ENCODE measurements at regions not wholly inside any gene's neighbourhood (a gene's known extent, or its start where the extent isn't known, plus 50 kb on each side); places are given as distances from the start of the nearest gene placed in this dataset.

DNA sequence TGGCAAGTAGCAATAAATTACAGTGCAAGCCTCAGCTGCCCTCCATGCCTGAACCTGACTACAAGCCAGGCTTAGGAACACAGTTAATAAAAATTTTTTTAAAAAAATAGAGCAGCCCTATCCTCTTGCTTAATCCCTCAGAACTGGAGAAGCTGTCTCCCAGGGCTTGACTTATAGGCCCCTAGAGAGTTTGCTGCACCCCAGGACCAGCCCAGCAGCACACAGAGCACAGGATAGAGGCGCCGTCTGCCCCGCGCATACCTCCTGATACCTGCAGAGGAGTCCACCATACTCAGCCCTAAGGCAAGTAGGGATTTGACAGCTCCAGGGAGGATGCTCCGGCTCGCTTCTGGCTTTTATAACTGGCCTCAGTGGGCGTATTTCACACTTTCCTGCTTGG, 548.6 kb upstream of the RAB6C start:
- no peak overlapping the region for H3K4me2 ChIP-seq (ENCODE audit: low read depth, low read length, poor library complexity, severe bottlenecking)
- no peaks in the 10 kb centered on the region for H3K79me2 ChIP-seq (ENCODE audit: insufficient read depth, low read length)
- H3K36me3 ChIP-seq (ENCODE audit: low read length): no peaks in the 10 kb centered on the region
- H3K9ac ChIP-seq (ENCODE audit: low read length): no peak overlapping the region
- TF ChIP-seq, protein P1, sequence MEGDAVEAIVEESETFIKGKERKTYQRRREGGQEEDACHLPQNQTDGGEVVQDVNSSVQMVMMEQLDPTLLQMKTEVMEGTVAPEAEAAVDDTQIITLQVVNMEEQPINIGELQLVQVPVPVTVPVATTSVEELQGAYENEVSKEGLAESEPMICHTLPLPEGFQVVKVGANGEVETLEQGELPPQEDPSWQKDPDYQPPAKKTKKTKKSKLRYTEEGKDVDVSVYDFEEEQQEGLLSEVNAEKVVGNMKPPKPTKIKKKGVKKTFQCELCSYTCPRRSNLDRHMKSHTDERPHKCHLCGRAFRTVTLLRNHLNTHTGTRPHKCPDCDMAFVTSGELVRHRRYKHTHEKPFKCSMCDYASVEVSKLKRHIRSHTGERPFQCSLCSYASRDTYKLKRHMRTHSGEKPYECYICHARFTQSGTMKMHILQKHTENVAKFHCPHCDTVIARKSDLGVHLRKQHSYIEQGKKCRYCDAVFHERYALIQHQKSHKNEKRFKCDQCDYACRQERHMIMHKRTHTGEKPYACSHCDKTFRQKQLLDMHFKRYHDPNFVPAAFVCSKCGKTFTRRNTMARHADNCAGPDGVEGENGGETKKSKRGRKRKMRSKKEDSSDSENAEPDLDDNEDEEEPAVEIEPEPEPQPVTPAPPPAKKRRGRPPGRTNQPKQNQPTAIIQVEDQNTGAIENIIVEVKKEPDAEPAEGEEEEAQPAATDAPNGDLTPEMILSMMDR (IDR thresholded peaks at IDR 0.05; ENCODE audit: insufficient read depth, low read length, poor library complexity, severe bottlenecking): no peak
- TF ChIP-seq EZH2phosphoT487 (conservative IDR thresholded peaks at IDR 0.05; ENCODE audit: low read length): no peak
- H3K27me3 ChIP-seq (ENCODE audit: low read length): no peaks in the 10 kb centered on the region
- H3K27ac ChIP-seq (ENCODE audit: low read depth, low read length): no peak overlapping the region
- no peaks in the 10 kb centered on the region for H4K20me1 ChIP-seq (ENCODE audit: low read depth, low read length)
- no peaks in the 10 kb centered on the region for H3K9me3 ChIP-seq (ENCODE audit: insufficient read depth, low read length)
- H2AFZ ChIP-seq (ENCODE audit: low read depth, low read length, severe bottlenecking): no peak overlapping the region
- no peak overlapping the region for H3K4me3 ChIP-seq (ENCODE audit: insufficient read depth, low read length, poor library complexity, severe bottlenecking)
- no peaks in the 10 kb centered on the region for H3F3A ChIP-seq (ENCODE audit: insufficient read depth)
- no peaks in the 10 kb centered on the region for H3K9me2 ChIP-seq (replicated peaks; ENCODE audit: insufficient read depth, low read length)

- Histone ChIP-seq H4K20me1 (ENCODE audit: low read depth, low read length) (no peaks in the 10 kb centered on the region), H3K27ac (ENCODE audit: low read depth, low read length) (no peak overlapping the region), H3K9me2 (replicated peaks; ENCODE audit: insufficient read depth, low read length) (no peaks in the 10 kb centered on the region), H3K4me3 (ENCODE audit: insufficient read depth, low read length, poor library complexity, severe bottlenecking) (no peak overlapping the region), H3F3A (ENCODE audit: insufficient read depth) (no peaks in the 10 kb centered on the region), H3K9me3 (ENCODE audit: insufficient read depth, low read length) (no peaks in the 10 kb centered on the region), H3K27me3 (ENCODE audit: low read length) (no peaks in the 10 kb centered on the region), H2AFZ (ENCODE audit: low read depth, low read length, severe bottlenecking) (no peak overlapping the region), H3K9ac (ENCODE audit: low read length) (no peak overlapping the region), H3K36me3 (ENCODE audit: low read length) (no peaks in the 10 kb centered on the region), H3K4me2 (ENCODE audit: low read depth, low read length, poor library complexity, severe bottlenecking) (no peak overlapping the region), H3K79me2 (ENCODE audit: insufficient read depth, low read length) (no peaks in the 10 kb centered on the region)
- TF ChIP-seq, protein P1 (IDR thresholded peaks at IDR 0.05; ENCODE audit: insufficient read depth, low read length, poor library complexity, severe bottlenecking): no peak
- no peak for TF ChIP-seq EZH2phosphoT487 (conservative IDR thresholded peaks at IDR 0.05; ENCODE audit: low read length)
Measured at GRCh38 chr2:129431881-129432280, 547.6 kb upstream of the RAB6C start.

DNA sequence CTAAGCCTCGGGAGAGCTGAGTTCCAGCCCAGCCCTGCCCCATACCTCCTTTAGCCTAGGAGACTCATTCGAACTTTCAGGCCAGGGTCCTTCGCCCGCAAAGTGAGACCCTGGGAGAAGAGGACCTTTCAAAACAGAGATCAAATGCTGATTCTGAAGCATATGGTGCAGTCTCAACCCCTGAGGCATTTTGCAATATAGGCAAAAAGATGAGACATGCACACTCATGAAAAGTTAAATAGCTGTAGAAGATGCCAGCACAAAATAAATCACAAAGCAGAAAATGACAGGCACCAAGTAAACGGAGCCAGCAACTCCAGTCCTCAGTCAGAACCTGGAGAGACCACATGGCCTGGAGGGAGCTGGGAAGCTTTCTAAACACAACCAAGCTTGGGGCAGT, 542.7 kb upstream of the RAB6C start:
- Histone ChIP-seq H3K27me3 (ENCODE audit: low read length) (no peaks in the 10 kb centered on the region), H2AFZ (ENCODE audit: low read depth, low read length, severe bottlenecking) (no peak overlapping the region), H3K9me3 (ENCODE audit: insufficient read depth, low read length) (no peaks in the 10 kb centered on the region), H3K36me3 (ENCODE audit: low read length) (no peaks in the 10 kb centered on the region), H3K4me3 (ENCODE audit: insufficient read depth, low read length, poor library complexity, severe bottlenecking) (no peak overlapping the region), H3K4me2 (ENCODE audit: low read depth, low read length, poor library complexity, severe bottlenecking) (no peak overlapping the region), H3K79me2 (ENCODE audit: insufficient read depth, low read length) (no peaks in the 10 kb centered on the region), H3K9ac (ENCODE audit: low read length) (no peak overlapping the region), H3K9me2 (replicated peaks; ENCODE audit: insufficient read depth, low read length) (no peaks in the 10 kb centered on the region), H3K27ac (ENCODE audit: low read depth, low read length) (no peak overlapping the region), H4K20me1 (ENCODE audit: low read depth, low read length) (no peaks in the 10 kb centered on the region), H3F3A (ENCODE audit: insufficient read depth) (no peaks in the 10 kb centered on the region)
- no peak for TF ChIP-seq EZH2phosphoT487 (conservative IDR thresholded peaks at IDR 0.05; ENCODE audit: low read length)
- TF ChIP-seq, protein P1 (IDR thresholded peaks at IDR 0.05; ENCODE audit: insufficient read depth, low read length, poor library complexity, severe bottlenecking): no peak
